ENCODE measurements at regions not wholly inside any gene's neighbourhood (a gene's known extent, or its start where the extent isn't known, plus 50 kb on each side); places are given as distances from the start of the nearest gene placed in this dataset.

GRCh38 chr6:97995158-97995557 lies 712.1 kb upstream of the MMS22L start:
- no peak overlapping the region for H2BK12ac ChIP-seq (ENCODE audit: low read depth, low read length)

More at GRCh38 chr6:97995158-97995557, 712.1 kb upstream of the MMS22L start:
- Histone ChIP-seq H3K79me1 (ENCODE audit: low read depth, low read length) (no peaks in the 10 kb centered on the region), H3K27ac (ENCODE audit: low read depth, low read length) (no peak overlapping the region), H4K5ac (ENCODE audit: insufficient read length, low read depth, low read length) (no peak overlapping the region), H2BK20ac (ENCODE audit: low read length) (no peak overlapping the region), H3K23me2 (ENCODE audit: low read depth, low read length) (no peaks in the 10 kb centered on the region), H4K91ac (replicated peaks; ENCODE audit: insufficient read length, low read length) (no peak overlapping the region), H3K9ac (replicated peaks in 1 of 4; ENCODE audit: extremely low read depth in 1 of 4, low read depth in 3 of 4, low read length in 3 of 4) (no peak overlapping the region), H3K4me2 (ENCODE audit: insufficient read depth in 1 of 2, low read depth in 2 of 2, low read length in 2 of 2) (no peak overlapping the region), H3K27me3 (replicated peaks in 1 of 4; ENCODE audit: control insufficient read depth in 3 of 4, extremely low read depth in 1 of 4, insufficient read depth in 3 of 4, low read length in 3 of 4) (no peaks in the 10 kb centered on the region), H3K18ac (ENCODE audit: extremely low read depth, low read length) (no peak overlapping the region), H3K4me3 (ENCODE audit: extremely low read depth in 1 of 4, insufficient read depth in 2 of 4, low read depth in 3 of 4, low read length in 4 of 4) (no peak overlapping the region), H2BK120ac (replicated peaks; ENCODE audit: low read depth, low read length) (no peak overlapping the region), H4K8ac (ENCODE audit: extremely low read depth, insufficient read depth, low read length) (no peak overlapping the region), H3K23ac (ENCODE audit: insufficient read length) (no peak overlapping the region), H3K4me1 (replicated peaks in 1 of 4; ENCODE audit: control insufficient read depth in 3 of 4, insufficient read depth in 4 of 4, low read length in 3 of 4) (no peaks in the 10 kb centered on the region), H3K79me2 (ENCODE audit: control insufficient read depth in 1 of 2, insufficient read depth in 2 of 2, low read length in 2 of 2) (no peaks in the 10 kb centered on the region), H4K20me1 (replicated peaks in 1 of 2; ENCODE audit: control insufficient read depth in 1 of 2, insufficient read depth in 2 of 2, low read length in 2 of 2) (no peaks in the 10 kb centered on the region), H3K14ac (ENCODE audit: insufficient read length) (no peak overlapping the region), H2AFZ (ENCODE audit: low read length) (no peak overlapping the region), H3K9me3 (ENCODE audit: insufficient read depth in 2 of 2, low read depth in 1 of 2, low read length in 1 of 2) (no peaks in the 10 kb centered on the region), H3K56ac (replicated peaks; ENCODE audit: insufficient read length, low read depth, low read length) (no peak overlapping the region), H3K36me3 (ENCODE audit: control insufficient read depth in 2 of 4, insufficient read depth in 4 of 4, low read length in 3 of 4) (no peaks in the 10 kb centered on the region), H2BK15ac (ENCODE audit: low read length) (no peak overlapping the region), H2BK5ac (ENCODE audit: low read depth, low read length) (no peak overlapping the region), H2AK5ac (ENCODE audit: low read depth, low read length) (no peak overlapping the region), H3K4ac (replicated peaks; ENCODE audit: insufficient read length, low read depth, low read length) (no peak overlapping the region)
- POLR2A ChIA-PET (ENCODE audit: partially characterized antibody) = no interaction called here
- CTCF ChIA-PET (ENCODE audit: partially characterized antibody) = interaction anchor here (1.1 kb wide), 1 partner anchor 39 kb away, joined by 3 read pairs; no protein-coding TSS in a partner anchor
- DNase-seq (ENCODE audit: low read depth in 1 of 2, low spot score in 2 of 2) = no peak
- FAIRE-seq = no peak
- TF ChIP-seq TAF1 (IDR thresholded peaks at IDR 0.05; ENCODE audit: low read depth, low read length) (no peak), RNF2 (IDR thresholded peaks at IDR 0.05; ENCODE audit: borderline replicate concordance, low read depth, low read length, missing control alignments, poor library complexity, severe bottlenecking) (no peak), HDAC2 (IDR thresholded peaks at IDR 0.05; ENCODE audit: borderline replicate concordance in 1 of 2, low read depth in 2 of 2, low read length in 2 of 2) (no peak), RAD21 (IDR thresholded peaks at IDR 0.05 in 1 of 2, conservative IDR thresholded peaks at IDR 0.05 in 1 of 2; ENCODE audit: low read depth in 2 of 2, low read length in 2 of 2) (no peak), CREB1 (IDR thresholded peaks at IDR 0.05) (no peak), SP1 (IDR thresholded peaks at IDR 0.05; ENCODE audit: low read depth, low read length) (no peak), GTF2F1 (IDR thresholded peaks at IDR 0.05; ENCODE audit: borderline replicate concordance, low read depth, low read length) (no peak), EP300 (IDR thresholded peaks at IDR 0.05; ENCODE audit: borderline replicate concordance in 1 of 2, low read depth in 2 of 2, low read length in 2 of 2) (no peak), SRF (IDR thresholded peaks at IDR 0.05; ENCODE audit: low read depth, low read length) (no peak), CBX8 (IDR thresholded peaks at IDR 0.05; ENCODE audit: borderline replicate concordance, low read depth, low read length) (no peak), CEBPB (IDR thresholded peaks at IDR 0.05; ENCODE audit: low read depth, low read length) (no peak)
